ENCODE measurements at regions not wholly inside any gene's neighbourhood (a gene's known extent, or its start where the extent isn't known, plus 50 kb on each side); places are given as distances from the start of the nearest gene placed in this dataset.
A peak's percentile ranks its signal among the peaks of the same experiment; 100 is the strongest.

- Histone ChIP-seq H3K4ac (ENCODE audit: low read depth in 1 of 2, low read length in 2 of 2) (no peak overlapping the region), H3K27ac (ENCODE audit: low read length, poor library complexity, severe bottlenecking) (no peak overlapping the region), H2BK120ac (ENCODE audit: low read depth, low read length) (no peak overlapping the region), H2AFZ (ENCODE audit: low read depth, low read length) (no peak overlapping the region), H3K18ac (ENCODE audit: low read depth in 1 of 2, low read length in 2 of 2) (no peak overlapping the region), H3K4me2 (ENCODE audit: low read length, poor library complexity, severe bottlenecking) (no peak overlapping the region), H3K14ac (ENCODE audit: low read length in 2 of 2) (no peak overlapping the region), H3K4me3 (ENCODE audit: insufficient read depth in 1 of 2, low read depth in 1 of 2, low read length in 2 of 2) (no peak overlapping the region), H3K23ac (ENCODE audit: low read length in 2 of 2) (no peak overlapping the region), H3K4me1 (ENCODE audit: control insufficient read depth, insufficient read depth, low read depth, low read length) (no peaks in the 10 kb centered on the region), H3K9me3 (ENCODE audit: control insufficient read depth, low read length) (no peaks in the 10 kb centered on the region), H3K79me1 (replicated peaks; ENCODE audit: low read length, poor library complexity, severe bottlenecking) (no peaks in the 10 kb centered on the region), H2AK5ac (ENCODE audit: low read length, severe bottlenecking) (no peak overlapping the region), H3K27me3 (ENCODE audit: control insufficient read depth in 1 of 2, insufficient read depth in 1 of 2, low read length in 2 of 2) (no peaks in the 10 kb centered on the region), H4K8ac (ENCODE audit: low read length) (no peak overlapping the region), H2BK12ac (ENCODE audit: low read length in 2 of 2) (no peak overlapping the region), H2BK15ac (ENCODE audit: low read depth, poor library complexity, severe bottlenecking) (no peak overlapping the region), H3K36me3 (ENCODE audit: control insufficient read depth in 1 of 2, insufficient read depth in 2 of 2, low read depth in 1 of 2, low read length in 2 of 2) (no peaks in the 10 kb centered on the region), H4K91ac (ENCODE audit: low read length) (no peak overlapping the region), H2BK5ac (ENCODE audit: low read depth, low read length, poor library complexity, severe bottlenecking) (no peak overlapping the region), H3K9ac (ENCODE audit: low read length) (peak overlapping the region; percentile 53)
- WGBS: 93% methylated on average over 3 of the region's 4 CpGs
- DNase-seq: no peak
Measured at GRCh38 chr9:99752417-99753109, 69.1 kb upstream of the NR4A3 start.

DNA sequence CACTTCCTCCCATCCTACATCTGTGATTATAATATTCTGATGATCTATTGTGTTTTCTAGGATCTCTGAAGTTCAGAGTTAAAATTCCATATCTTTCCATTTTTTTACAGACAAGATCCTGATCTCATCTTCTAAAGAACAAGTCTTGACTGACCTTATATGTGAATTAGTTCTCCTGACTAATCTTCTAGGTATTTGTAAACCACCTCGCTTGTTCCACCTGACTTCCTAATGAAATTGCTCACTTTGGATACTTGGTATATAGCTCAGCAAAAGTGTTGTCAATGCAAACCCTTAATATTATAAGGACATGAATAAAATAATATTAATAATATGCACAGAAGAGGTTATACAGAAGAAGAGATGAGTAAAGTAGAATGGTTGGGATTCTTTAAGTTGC is 68.2 kb upstream of the NR4A3 start:
- WGBS: no CpG with 5 or more reads among the region's 1 CpG
- Histone ChIP-seq H2AFZ (ENCODE audit: low read depth, low read length) (no peak overlapping the region), H2BK12ac (ENCODE audit: low read length in 2 of 2) (no peak overlapping the region), H3K14ac (ENCODE audit: low read length in 2 of 2) (no peak overlapping the region), H3K27ac (ENCODE audit: low read length, poor library complexity, severe bottlenecking) (no peak overlapping the region), H3K27me3 (ENCODE audit: control insufficient read depth in 1 of 2, insufficient read depth in 1 of 2, low read length in 2 of 2) (no peaks in the 10 kb centered on the region), H2AK5ac (ENCODE audit: low read length, severe bottlenecking) (no peak overlapping the region), H3K4me2 (ENCODE audit: low read length, poor library complexity, severe bottlenecking) (no peak overlapping the region), H3K36me3 (ENCODE audit: control insufficient read depth in 1 of 2, insufficient read depth in 2 of 2, low read depth in 1 of 2, low read length in 2 of 2) (no peaks in the 10 kb centered on the region), H3K18ac (ENCODE audit: low read depth in 1 of 2, low read length in 2 of 2) (no peak overlapping the region), H2BK120ac (ENCODE audit: low read depth, low read length) (no peak overlapping the region), H2BK15ac (ENCODE audit: low read depth, poor library complexity, severe bottlenecking) (no peak overlapping the region), H3K79me1 (replicated peaks; ENCODE audit: low read length, poor library complexity, severe bottlenecking) (no peaks in the 10 kb centered on the region), H3K4me1 (ENCODE audit: control insufficient read depth, insufficient read depth, low read depth, low read length) (no peaks in the 10 kb centered on the region), H3K9me3 (ENCODE audit: control insufficient read depth, low read length) (no peaks in the 10 kb centered on the region), H3K4ac (ENCODE audit: low read depth in 1 of 2, low read length in 2 of 2) (no peak overlapping the region), H2BK5ac (ENCODE audit: low read depth, low read length, poor library complexity, severe bottlenecking) (no peak overlapping the region), H4K8ac (ENCODE audit: low read length) (no peak overlapping the region), H3K4me3 (ENCODE audit: insufficient read depth in 1 of 2, low read depth in 1 of 2, low read length in 2 of 2) (no peak overlapping the region), H4K91ac (ENCODE audit: low read length) (no peak overlapping the region), H3K9ac (ENCODE audit: low read length) (peak overlapping the region; percentile 39), H3K23ac (ENCODE audit: low read length in 2 of 2) (no peak overlapping the region)
- DNase-seq: no peak

GRCh38 chr9:99760421-99760820 is 61.3 kb upstream of the NR4A3 start:
- Histone ChIP-seq H2BK15ac (ENCODE audit: low read depth, poor library complexity, severe bottlenecking) (no peak overlapping the region), H3K4me1 (ENCODE audit: control insufficient read depth, insufficient read depth, low read depth, low read length) (no peaks in the 10 kb centered on the region), H3K27me3 (ENCODE audit: control insufficient read depth in 1 of 2, insufficient read depth in 1 of 2, low read length in 2 of 2) (peaks cover 0 to 6% of the 10 kb centered on the region in 2 experiments), H3K18ac (ENCODE audit: low read depth in 1 of 2, low read length in 2 of 2) (no peak overlapping the region), H3K4ac (ENCODE audit: low read depth in 1 of 2, low read length in 2 of 2) (no peak overlapping the region), H2BK120ac (ENCODE audit: low read depth, low read length) (no peak overlapping the region), H4K91ac (ENCODE audit: low read length) (no peak overlapping the region), H2BK5ac (ENCODE audit: low read depth, low read length, poor library complexity, severe bottlenecking) (no peak overlapping the region), H3K9me3 (ENCODE audit: control insufficient read depth, low read length) (no peaks in the 10 kb centered on the region), H2AK5ac (ENCODE audit: low read length, severe bottlenecking) (no peak overlapping the region), H4K8ac (ENCODE audit: low read length) (no peak overlapping the region), H3K36me3 (ENCODE audit: control insufficient read depth in 1 of 2, insufficient read depth in 2 of 2, low read depth in 1 of 2, low read length in 2 of 2) (no peaks in the 10 kb centered on the region), H2AFZ (ENCODE audit: low read depth, low read length) (no peak overlapping the region), H3K79me1 (replicated peaks; ENCODE audit: low read length, poor library complexity, severe bottlenecking) (no peaks in the 10 kb centered on the region), H3K4me3 (ENCODE audit: insufficient read depth in 1 of 2, low read depth in 1 of 2, low read length in 2 of 2) (no peak overlapping the region), H3K4me2 (ENCODE audit: low read length, poor library complexity, severe bottlenecking) (no peak overlapping the region), H2BK12ac (ENCODE audit: low read length in 2 of 2) (no peak overlapping the region), H3K23ac (ENCODE audit: low read length in 2 of 2) (no peak overlapping the region), H3K9ac (ENCODE audit: low read length) (no peak overlapping the region), H3K14ac (ENCODE audit: low read length in 2 of 2) (no peak overlapping the region), H3K27ac (ENCODE audit: low read length, poor library complexity, severe bottlenecking) (no peak overlapping the region)
- DNase-seq: no peak

GRCh38 chr9:99762470-99762869 is 59.2 kb upstream of the NR4A3 start:
- Histone ChIP-seq H3K23ac (ENCODE audit: low read length in 2 of 2) (no peak overlapping the region), H4K91ac (ENCODE audit: low read length) (no peak overlapping the region), H3K9me3 (ENCODE audit: control insufficient read depth, low read length) (no peaks in the 10 kb centered on the region), H3K79me1 (replicated peaks; ENCODE audit: low read length, poor library complexity, severe bottlenecking) (no peaks in the 10 kb centered on the region), H3K4me1 (ENCODE audit: control insufficient read depth, insufficient read depth, low read depth, low read length) (no peaks in the 10 kb centered on the region), H3K27ac (ENCODE audit: low read length, poor library complexity, severe bottlenecking) (no peak overlapping the region), H4K8ac (ENCODE audit: low read length) (no peak overlapping the region), H2BK120ac (ENCODE audit: low read depth, low read length) (no peak overlapping the region), H3K4me2 (ENCODE audit: low read length, poor library complexity, severe bottlenecking) (no peak overlapping the region), H3K14ac (ENCODE audit: low read length in 2 of 2) (no peak overlapping the region), H3K4ac (ENCODE audit: low read depth in 1 of 2, low read length in 2 of 2) (no peak overlapping the region), H3K36me3 (ENCODE audit: control insufficient read depth in 1 of 2, insufficient read depth in 2 of 2, low read depth in 1 of 2, low read length in 2 of 2) (no peaks in the 10 kb centered on the region), H3K27me3 (ENCODE audit: control insufficient read depth in 1 of 2, insufficient read depth in 1 of 2, low read length in 2 of 2) (peaks cover 0 to 6% of the 10 kb centered on the region in 2 experiments), H3K18ac (ENCODE audit: low read depth in 1 of 2, low read length in 2 of 2) (no peak overlapping the region), H2BK15ac (ENCODE audit: low read depth, poor library complexity, severe bottlenecking) (no peak overlapping the region), H2BK5ac (ENCODE audit: low read depth, low read length, poor library complexity, severe bottlenecking) (no peak overlapping the region), H2BK12ac (ENCODE audit: low read length in 2 of 2) (no peak overlapping the region), H2AFZ (ENCODE audit: low read depth, low read length) (no peak overlapping the region), H2AK5ac (ENCODE audit: low read length, severe bottlenecking) (no peak overlapping the region), H3K4me3 (ENCODE audit: insufficient read depth in 1 of 2, low read depth in 1 of 2, low read length in 2 of 2) (no peak overlapping the region), H3K9ac (ENCODE audit: low read length) (no peak overlapping the region)
- WGBS: 91% methylated on average over 3 of the region's 3 CpGs
- DNase-seq: no peak

All from mesenchymal stem cell (in vitro differentiated cells and primary cell).